Fibroblast of peridontal ligament (primary cell): ENCODE measurements at regions not wholly inside any gene's neighbourhood (a gene's known extent, or its start where the extent isn't known, plus 50 kb on each side); places are given as distances from the start of the nearest gene placed in this dataset.

ENCODE experiments used
- DNase-seq: peaks from one replicate; pipeline ENCODE4 v3.0.0-alpha.2; 2010; ENCODE audit errors: extremely low read depth

- no peak for DNase-seq
Observed at GRCh38 chr1:75984781-75985180, 52.6 kb upstream of the ASB17 start.

GRCh38 chr1:75985827-75986226 is 53.6 kb upstream of the ASB17 start:
- DNase-seq, result peak; percentile 12

GRCh38 chr1:75986478-75986877 is 54.3 kb upstream of the ASB17 start:
- DNase-seq, result no peak

- DNase-seq, result no peak
Observed at GRCh38 chr1:75989121-75989520, 56.9 kb upstream of the ASB17 start.

- no peak for DNase-seq
Observed at GRCh38 chr1:75990686-75991085, 58.5 kb upstream of the ASB17 start.

- peak; percentile 78 for DNase-seq
Observed at GRCh38 chr1:75991497-75992114, 59.4 kb upstream of the ASB17 start.

- no peak for DNase-seq
Observed at GRCh38 chr1:75992312-75992711, 60.1 kb upstream of the ASB17 start.

GRCh38 chr1:75993661-75994060 is 61.5 kb upstream of the ASB17 start:
- no peak for DNase-seq

- no peak for DNase-seq
Observed at GRCh38 chr1:75996196-75996595, 64.0 kb upstream of the ASB17 start.

GRCh38 chr1:75999034-75999433 is 66.8 kb upstream of the ASB17 start:
- DNase-seq, result no peak

GRCh38 chr1:76003946-76004345 is 70.6 kb upstream of the ST6GALNAC3 start:
- DNase-seq, result no peak

- no peak for DNase-seq
Observed at GRCh38 chr1:76005765-76006164, 68.8 kb upstream of the ST6GALNAC3 start.

- peak; percentile 23 for DNase-seq
Observed at GRCh38 chr1:76006234-76006633, 68.3 kb upstream of the ST6GALNAC3 start.

- DNase-seq, result no peak
Observed at GRCh38 chr1:76010802-76011201, 63.7 kb upstream of the ST6GALNAC3 start.

- DNase-seq, result no peak
Observed at GRCh38 chr1:76012341-76013205, 62.0 kb upstream of the ST6GALNAC3 start.

GRCh38 chr1:76013206-76013581 is 61.4 kb upstream of the ST6GALNAC3 start:
- no peak for DNase-seq

- DNase-seq, result no peak
Observed at GRCh38 chr1:76015478-76016103, 59.0 kb upstream of the ST6GALNAC3 start.

- no peak for DNase-seq
Observed at GRCh38 chr1:76018045-76018444, 56.5 kb upstream of the ST6GALNAC3 start.

- DNase-seq, result no peak
Observed at GRCh38 chr1:76021846-76022245, 52.7 kb upstream of the ST6GALNAC3 start.

GRCh38 chr1:76023669-76024435 is 50.7 kb upstream of the ST6GALNAC3 start:
- no peak for DNase-seq
